CD8-positive, alpha-beta memory T cell (primary cell): ENCODE measurements at regions not wholly inside any gene's neighbourhood (a gene's known extent, or its start where the extent isn't known, plus 50 kb on each side); places are given as distances from the start of the nearest gene placed in this dataset.
"Not testable (repeated sequence)": the region's sequence is repeated elsewhere in the genome, so short reads cannot be mapped to it uniquely, and the experiment has no call there.

Experiments
- CTCF ChIA-PET: fragments of 350-600 bp; sonication (Branson Sonifier 250); formaldehyde crosslinking; loops from one replicate; lab custom pipeline; 2021; ENCODE audit warnings: antibody characterized with exemption; lab: Charles Lee
- POLR2A ChIA-PET: fragments of 350-600 bp; sonication (Branson Sonifier 250); formaldehyde crosslinking; loops from one replicate; lab custom pipeline; 2021; ENCODE audit warnings: antibody characterized with exemption; lab: Charles Lee
- DNase-seq, 5 donors: peaks; one replicate each; pipeline versions ENCODE4 v3.0.0 to v3.0.0-alpha.2; 2020 to 2022; ENCODE audit warnings: mixed read lengths in 1 of 5
- H3K27ac ChIP-seq: one replicate; pipeline ENCODE4 v1.7.0; 2013; ENCODE audit warnings: low read depth, mild to moderate bottlenecking, low read length, moderate library complexity
- H3K27me3 ChIP-seq: 2 replicates; pipeline ENCODE4 v1.7.0; 2013; ENCODE audit warnings: low read length, mild to moderate bottlenecking; ENCODE audit not compliant: insufficient read depth, poor library complexity, severe bottlenecking
- H3K36me3 ChIP-seq: 2 replicates; pipeline ENCODE4 v1.7.0; 2013; ENCODE audit warnings: mild to moderate bottlenecking, low read length, moderate library complexity; ENCODE audit not compliant: insufficient read depth
- H3K4me1 ChIP-seq: 2 replicates; pipeline ENCODE4 v1.7.0; 2013; ENCODE audit warnings: mild to moderate bottlenecking, low read length, moderate library complexity; ENCODE audit not compliant: insufficient read depth
- H3K4me3 ChIP-seq: 2 replicates; pipeline ENCODE4 v1.7.0; 2013; ENCODE audit warnings: mild to moderate bottlenecking, low read length
- H3K9me3 ChIP-seq: 2 replicates; pipeline ENCODE4 v1.7.0; 2013; ENCODE audit warnings: mild to moderate bottlenecking, low read length
- H3K27ac Mint-ChIP-seq, 8 donors: one replicate each; pipeline ENCODE4 v1.8.0; 2020 to 2021; ENCODE audit warnings: mixed read lengths in 8 of 8, mild to moderate bottlenecking in 6 of 8, inconsistent platforms in 3 of 8, moderate library complexity in 3 of 8
- H3K27me3 Mint-ChIP-seq, 2 donors: one replicate each; pipeline ENCODE4 v1.8.0; 2020 to 2021; ENCODE audit warnings: mixed read lengths in 2 of 2, mild to moderate bottlenecking in 1 of 2, moderate library complexity in 1 of 2
- H3K36me3 Mint-ChIP-seq, 3 donors: one replicate each; pipeline ENCODE4 v1.8.0; 2020 to 2021; ENCODE audit warnings: mixed read lengths in 3 of 3, inconsistent platforms in 1 of 3, mild to moderate bottlenecking in 1 of 3
- H3K4me1 Mint-ChIP-seq, 3 donors: one replicate each; pipeline ENCODE4 v1.8.0; 2020 to 2021; ENCODE audit warnings: mixed read lengths in 3 of 3, inconsistent platforms in 1 of 3, mild to moderate bottlenecking in 1 of 3
- H3K4me3 Mint-ChIP-seq, 7 donors: one replicate each; pipeline ENCODE4 v1.8.0; 2020 to 2021; ENCODE audit warnings: mixed read lengths in 7 of 7, mild to moderate bottlenecking in 6 of 7, moderate library complexity in 4 of 7, inconsistent platforms in 2 of 7
- H3K9me3 Mint-ChIP-seq, 5 donors: one replicate each; pipeline ENCODE4 v1.8.0; 2020 to 2022; ENCODE audit warnings: mixed read lengths in 5 of 5, mild to moderate bottlenecking in 3 of 5, moderate library complexity in 2 of 5, inconsistent platforms in 1 of 5

GRCh38 chr16:85201574-85201973, 89.3 kb upstream of the CIBAR2 start:
- ChIA-PET CTCF (no interaction called here), POLR2A (no interaction called here)
- H3K4me1 Mint-ChIP-seq, result no peaks in the 10 kb centered on the region

GRCh38 chr16:85202051-85202601, 89.9 kb upstream of the CIBAR2 start:
- Histone ChIP-seq H3K9me3 (no peaks in the 10 kb centered on the region), H3K27me3 (no peaks in the 10 kb centered on the region), H3K27ac (no peak overlapping the region), H3K4me3 (no peak overlapping the region), H3K4me1 (no peaks in the 10 kb centered on the region), H3K36me3 (no peaks in the 10 kb centered on the region)
- Mint-ChIP-seq H3K4me3 (no peak overlapping the region), H3K9me3 (no peaks in the 10 kb centered on the region), H3K36me3 (no peaks in the 10 kb centered on the region), H3K4me1 (no peaks in the 10 kb centered on the region), H3K27ac (no peak overlapping the region), H3K27me3 (peaks cover 2 to 13% of the 10 kb centered on the region in 2 donors)
- CTCF ChIA-PET, result interaction anchor here (1.5 kb wide), 1 partner anchor 40 kb away, joined by 3 read pairs; no protein-coding TSS in a partner anchor
- POLR2A ChIA-PET, result no interaction called here
- DNase-seq, result no peak

More at GRCh38 chr16:85201574-85201973, 89.3 kb upstream of the CIBAR2 start:
- no peaks in the 10 kb centered on the region for H3K27me3 ChIP-seq
- no peaks in the 10 kb centered on the region for H3K9me3 ChIP-seq
- no peaks in the 10 kb centered on the region for H3K36me3 ChIP-seq
- no peaks in the 10 kb centered on the region for H3K36me3 Mint-ChIP-seq
- H3K4me3 ChIP-seq, result no peak overlapping the region
- no peak overlapping the region for H3K4me3 Mint-ChIP-seq
- no peak for DNase-seq
- no peaks in the 10 kb centered on the region for H3K4me1 ChIP-seq
- H3K27me3 Mint-ChIP-seq, result peaks cover 2 to 13% of the 10 kb centered on the region in 2 donors
- no peaks in the 10 kb centered on the region for H3K9me3 Mint-ChIP-seq
- H3K27ac ChIP-seq, result no peak overlapping the region
- H3K27ac Mint-ChIP-seq, result no peak overlapping the region

- Mint-ChIP-seq H3K27me3 (peaks cover 2 to 11% of the 10 kb centered on the region in 2 donors), H3K9me3 (no peaks in the 10 kb centered on the region), H3K4me3 (no peak overlapping the region), H3K36me3 (no peaks in the 10 kb centered on the region), H3K4me1 (no peaks in the 10 kb centered on the region), H3K27ac (no peak overlapping the region)
- Histone ChIP-seq H3K27me3 (no peaks in the 10 kb centered on the region), H3K36me3 (no peaks in the 10 kb centered on the region), H3K4me1 (no peaks in the 10 kb centered on the region), H3K27ac (no peak overlapping the region), H3K4me3 (no peak overlapping the region), H3K9me3 (no peaks in the 10 kb centered on the region)
- ChIA-PET POLR2A (no interaction called here), CTCF (interaction anchor here (1.5 kb wide), 1 partner anchor 41 kb away, joined by 3 read pairs; no protein-coding TSS in a partner anchor)
- no peak for DNase-seq
Observed at GRCh38 chr16:85202631-85203461, 90.6 kb upstream of the CIBAR2 start.

GRCh38 chr16:85203462-85203813, 91.2 kb upstream of the CIBAR2 start:
- H3K9me3 ChIP-seq, result no peaks in the 10 kb centered on the region
- no peaks in the 10 kb centered on the region for H3K4me1 Mint-ChIP-seq
- H3K27ac ChIP-seq, result no peak overlapping the region
- H3K36me3 ChIP-seq, result no peaks in the 10 kb centered on the region
- DNase-seq, result no peak
- no peaks in the 10 kb centered on the region for H3K9me3 Mint-ChIP-seq
- no peaks in the 10 kb centered on the region for H3K4me1 ChIP-seq
- ChIA-PET CTCF (interaction anchor here (1.5 kb wide), 1 partner anchor 41 kb away, joined by 3 read pairs; no protein-coding TSS in a partner anchor), POLR2A (no interaction called here)
- peaks cover 2 to 6% of the 10 kb centered on the region in 2 donors for H3K27me3 Mint-ChIP-seq
- H3K36me3 Mint-ChIP-seq, result no peaks in the 10 kb centered on the region
- no peak overlapping the region for H3K4me3 Mint-ChIP-seq
- no peak overlapping the region for H3K27ac Mint-ChIP-seq
- no peaks in the 10 kb centered on the region for H3K27me3 ChIP-seq
- H3K4me3 ChIP-seq, result no peak overlapping the region

GRCh38 chr16:85204242-85205010, 92.2 kb upstream of the CIBAR2 start:
- CTCF ChIA-PET, result no interaction called here
- H3K36me3 ChIP-seq, result no peaks in the 10 kb centered on the region
- H3K27ac ChIP-seq, result no peak overlapping the region
- Mint-ChIP-seq H3K27ac (no peak overlapping the region), H3K27me3 (peaks cover 2 to 6% of the 10 kb centered on the region in 2 donors), H3K4me1 (no peaks in the 10 kb centered on the region), H3K36me3 (no peaks in the 10 kb centered on the region), H3K4me3 (no peak overlapping the region), H3K9me3 (peaks cover 0 to 4% (median 0%) of the 10 kb centered on the region in 5 donors)
- POLR2A ChIA-PET, result no interaction called here
- H3K9me3 ChIP-seq, result no peaks in the 10 kb centered on the region
- H3K4me1 ChIP-seq, result no peaks in the 10 kb centered on the region
- no peak for DNase-seq
- H3K4me3 ChIP-seq, result no peak overlapping the region
- no peaks in the 10 kb centered on the region for H3K27me3 ChIP-seq

GRCh38 chr16:85205257-85205656, 93.0 kb upstream of the CIBAR2 start:
- H3K36me3 Mint-ChIP-seq, H3K36me3 ChIP-seq, H3K27ac ChIP-seq, H3K9me3 Mint-ChIP-seq, H3K27me3 ChIP-seq, DNase-seq, H3K27me3 Mint-ChIP-seq, POLR2A ChIA-PET, H3K27ac Mint-ChIP-seq, H3K9me3 ChIP-seq, H3K4me1 ChIP-seq, H3K4me3 Mint-ChIP-seq, H3K4me1 Mint-ChIP-seq, H3K4me3 ChIP-seq, CTCF ChIA-PET: not testable (repeated sequence)

GRCh38 chr16:85205747-85206471, 93.6 kb upstream of the CIBAR2 start:
- no peak overlapping the region for H3K27ac Mint-ChIP-seq
- no peaks in the 10 kb centered on the region for H3K36me3 ChIP-seq
- H3K4me3 Mint-ChIP-seq, result no peak overlapping the region
- ChIA-PET CTCF (no interaction called here), POLR2A (no interaction called here)
- peaks cover 2 to 4% of the 10 kb centered on the region in 2 donors for H3K27me3 Mint-ChIP-seq
- H3K4me1 Mint-ChIP-seq, result no peaks in the 10 kb centered on the region
- no peak overlapping the region for H3K4me3 ChIP-seq
- H3K27me3 ChIP-seq, result no peaks in the 10 kb centered on the region
- no peaks in the 10 kb centered on the region for H3K4me1 ChIP-seq
- no peak for DNase-seq
- H3K9me3 Mint-ChIP-seq, result peaks cover 0 to 4% (median 0%) of the 10 kb centered on the region in 5 donors
- H3K36me3 Mint-ChIP-seq, result no peaks in the 10 kb centered on the region
- H3K27ac ChIP-seq, result no peak overlapping the region
- H3K9me3 ChIP-seq, result no peaks in the 10 kb centered on the region
